GM18858 (cell line): ENCODE measurements at regions not wholly inside any gene's neighbourhood (a gene's known extent, or its start where the extent isn't known, plus 50 kb on each side); places are given as distances from the start of the nearest gene placed in this dataset.
"Not testable (repeated sequence)": the region's sequence is repeated elsewhere in the genome, so short reads cannot be mapped to it uniquely, and the experiment has no call there.

Source experiments
- ATAC-seq: cut with Tn5 transposase; IDR thresholded peaks from one replicate; pipeline ENCODE4 v1.9.1; 2021; ENCODE audit not compliant: unreplicated experiment

DNA sequence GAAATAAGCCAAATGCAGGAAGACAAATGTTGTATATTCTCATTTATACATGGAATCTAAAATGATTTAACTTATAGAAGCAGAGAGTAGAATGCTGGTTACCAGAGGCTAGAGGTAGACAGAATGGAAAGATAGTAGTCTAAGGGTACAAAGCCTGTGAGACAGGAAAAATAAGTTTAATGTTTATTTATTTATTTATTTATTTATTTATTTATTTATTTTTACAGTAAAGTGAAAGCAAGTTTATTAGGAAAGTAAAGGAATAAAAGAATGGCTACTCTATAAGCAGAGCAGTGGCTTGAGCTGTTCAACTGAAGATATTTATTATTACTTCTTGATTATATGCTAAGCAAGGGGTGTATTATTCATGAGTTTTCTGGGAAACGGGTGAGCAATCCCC lies 203.2 kb downstream of the LAS1L start:
- ATAC-seq = no peak

DNA sequence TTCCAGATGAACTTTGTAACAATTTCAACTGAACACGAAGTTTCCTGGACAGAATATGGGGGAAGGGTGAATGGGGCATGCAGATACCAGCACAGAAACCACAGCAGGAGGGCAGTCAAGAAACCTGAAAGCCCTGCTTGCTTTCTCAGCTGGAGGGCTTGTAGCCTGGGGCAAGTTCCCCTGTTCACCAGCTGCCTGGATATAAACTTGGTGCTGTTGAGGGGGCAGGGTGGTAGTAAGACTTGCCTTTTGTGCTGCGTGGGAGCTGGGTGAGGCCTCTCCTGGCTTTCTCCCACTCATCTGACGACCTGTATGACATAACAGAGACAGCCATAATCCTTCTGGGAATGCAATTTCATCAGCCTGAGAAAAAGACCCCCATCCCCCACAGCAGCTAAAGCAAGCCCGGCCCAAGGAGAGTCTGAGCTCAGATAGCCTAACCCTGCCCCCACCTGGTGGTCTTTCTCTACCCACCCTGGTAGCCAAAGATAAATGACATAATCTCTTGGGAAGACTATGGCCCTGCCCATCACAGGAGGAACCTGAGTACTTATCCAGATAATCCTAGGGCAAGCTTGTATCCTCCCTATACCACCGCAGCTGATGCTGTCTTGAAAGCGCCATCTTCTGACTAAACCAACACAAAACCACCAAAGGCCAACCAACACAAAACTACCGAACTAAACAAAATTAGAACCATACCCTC lies 234.3 kb downstream of the LAS1L start:
- no peak for ATAC-seq

DNA sequence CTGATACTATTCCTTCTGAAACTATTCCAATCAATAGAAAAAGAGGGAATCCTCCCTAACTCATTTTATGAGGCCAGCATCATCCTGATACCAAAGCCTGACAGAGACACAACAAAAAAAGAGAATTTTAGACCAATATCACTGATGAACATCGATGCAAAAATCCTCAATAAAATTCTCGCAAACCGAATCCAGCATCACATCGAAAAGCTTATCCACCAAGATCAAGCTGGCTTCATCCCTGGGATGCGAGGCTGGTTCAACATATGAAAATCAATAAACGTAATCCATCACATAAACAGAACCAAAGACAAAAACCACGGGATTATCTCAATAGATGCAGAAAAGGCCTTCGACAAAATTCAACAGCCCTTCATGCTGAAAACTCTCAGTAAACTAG lies 251.7 kb downstream of the LAS1L start:
- ATAC-seq = not testable (repeated sequence)

DNA sequence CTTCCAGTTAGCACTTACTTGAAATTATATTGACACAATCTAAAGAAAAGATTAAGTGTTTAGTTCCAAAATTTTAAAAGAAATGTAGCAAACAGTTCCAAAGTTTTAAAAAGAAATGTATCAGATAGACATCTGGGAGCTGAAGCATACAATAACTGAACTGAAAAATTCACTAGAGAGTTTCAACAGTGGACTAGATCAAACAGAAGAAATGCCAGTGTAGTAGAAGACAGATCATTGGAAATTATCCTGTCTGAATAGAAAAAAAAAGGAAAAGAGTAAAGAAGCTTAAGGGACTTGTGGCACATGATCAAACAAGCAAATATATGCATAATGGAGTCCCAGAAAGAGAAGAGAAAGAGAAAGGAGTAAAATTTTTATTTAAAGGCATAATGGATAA lies 261.4 kb downstream of the LAS1L start:
- no peak for ATAC-seq

DNA sequence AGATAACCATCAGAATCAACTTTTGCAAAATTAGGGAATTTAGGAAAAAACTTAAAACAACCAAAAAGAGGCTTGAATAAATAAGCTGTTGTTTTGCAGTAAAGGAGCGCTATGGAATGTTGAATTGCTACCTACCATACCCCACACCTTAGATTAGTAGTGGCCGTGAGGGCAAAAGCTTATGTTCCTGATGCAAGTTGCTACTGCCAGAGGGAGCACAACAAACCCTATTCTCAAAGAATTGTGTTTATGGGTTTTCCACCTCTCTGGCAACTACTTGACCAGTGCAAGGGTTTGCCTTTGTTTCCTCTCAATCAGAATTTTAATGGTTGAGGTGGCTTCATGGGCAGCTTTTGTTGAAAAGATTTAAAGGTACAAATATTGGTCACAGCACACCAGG lies 268.1 kb downstream of the LAS1L start:
- no peak for ATAC-seq

DNA sequence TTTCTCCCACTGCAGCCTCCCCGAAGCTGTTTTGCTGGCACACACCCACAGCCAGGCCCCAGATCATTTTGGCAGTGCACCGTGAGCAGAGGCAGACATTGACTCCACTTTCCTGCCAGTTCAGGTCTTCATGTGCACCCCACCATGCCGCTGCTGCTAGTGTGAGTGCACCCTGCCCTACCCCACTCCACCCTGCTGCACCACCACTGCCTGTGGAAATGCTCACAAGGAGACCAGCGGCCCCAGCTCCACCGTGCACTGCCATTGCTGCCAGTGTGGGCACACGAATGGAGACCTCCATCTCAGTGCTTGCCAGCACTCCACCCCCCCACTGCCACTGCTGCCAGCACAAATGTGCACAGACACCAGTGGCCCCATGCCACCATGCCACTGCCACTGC lies 277.6 kb upstream of the ZC4H2 start:
- ATAC-seq = no peak

DNA sequence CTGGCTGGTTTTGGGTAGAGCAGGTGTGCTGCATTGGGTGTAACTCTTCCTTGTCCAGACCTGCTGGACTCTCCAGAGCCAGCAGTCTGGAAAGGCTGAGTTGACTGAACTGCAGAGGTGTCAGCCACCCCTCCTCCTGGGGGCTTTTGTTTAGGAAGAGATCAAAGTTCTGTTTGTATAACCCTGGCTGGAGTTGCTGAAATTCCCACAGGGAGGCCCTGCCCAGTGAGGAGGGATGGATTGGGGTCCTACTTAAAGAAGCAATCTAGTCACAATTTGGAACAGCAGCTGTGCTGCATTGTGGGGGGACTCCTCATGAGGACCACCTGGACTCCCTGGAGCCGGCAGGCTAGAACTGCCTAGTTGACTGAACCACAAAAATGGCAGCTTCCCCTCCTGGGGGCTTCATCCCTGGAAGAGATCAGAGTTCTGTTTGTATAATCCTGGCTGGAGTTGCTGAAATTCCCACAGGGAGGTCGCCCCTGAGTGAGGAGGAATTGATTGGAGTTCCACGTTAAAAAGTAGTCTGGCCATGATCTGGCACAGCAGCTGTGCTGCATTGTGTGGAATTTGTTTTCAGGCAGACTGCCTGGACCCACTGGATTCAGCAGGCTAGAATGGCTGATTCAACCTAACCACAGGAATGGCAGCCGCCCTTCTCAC lies 264.9 kb upstream of the ZC4H2 start:
- ATAC-seq = no peak

DNA sequence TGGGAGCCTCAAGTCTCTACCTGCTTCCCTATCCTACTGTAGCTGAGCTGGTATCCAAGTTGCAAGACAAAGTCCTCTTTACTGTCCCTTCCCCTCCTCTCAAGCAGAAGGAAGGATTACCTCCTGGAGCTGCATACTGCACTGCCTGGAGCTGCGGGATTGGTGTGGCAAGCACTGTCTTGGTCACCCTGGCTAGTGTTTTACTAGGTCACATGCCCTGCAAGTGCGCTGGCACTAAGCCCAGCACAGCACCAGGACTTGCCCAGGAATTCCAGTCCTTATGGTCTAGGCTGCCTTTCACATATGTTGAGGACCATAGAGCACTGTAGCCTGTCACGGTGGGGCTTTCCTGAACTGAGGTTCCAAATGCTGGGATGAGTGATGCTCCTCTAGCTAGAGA lies 227.3 kb upstream of the ZC4H2 start:
- ATAC-seq = no peak

DNA sequence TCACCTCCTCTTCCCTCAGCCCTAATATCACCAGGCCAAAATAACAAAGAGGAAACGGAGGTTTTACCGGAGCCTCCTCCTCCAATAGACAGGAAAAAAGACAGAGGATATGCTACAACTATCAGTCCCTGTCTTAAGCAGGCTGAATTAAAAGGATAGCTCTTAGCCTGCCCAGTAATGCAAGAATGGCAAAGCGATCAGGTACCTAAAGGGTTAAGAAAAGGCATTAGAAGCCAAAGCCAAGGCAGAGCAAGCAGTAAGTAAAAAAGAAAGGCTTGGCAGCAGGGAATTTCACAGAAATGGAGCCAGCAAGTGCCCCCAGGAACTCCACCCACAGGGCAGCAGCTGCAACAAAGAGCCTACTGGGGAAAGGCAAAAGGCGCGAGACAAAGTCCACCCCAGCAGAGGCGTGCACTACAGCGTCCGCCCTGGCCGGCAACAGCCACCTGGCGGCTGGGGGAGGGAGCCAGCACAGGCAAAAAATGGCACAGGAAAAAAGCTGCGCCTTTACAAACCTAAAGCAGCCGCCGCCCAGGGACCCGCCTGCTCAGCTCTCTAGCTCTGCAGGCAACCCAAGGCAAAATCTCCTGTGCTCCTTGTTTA lies 220.6 kb upstream of the ZC4H2 start:
- no peak for ATAC-seq

DNA sequence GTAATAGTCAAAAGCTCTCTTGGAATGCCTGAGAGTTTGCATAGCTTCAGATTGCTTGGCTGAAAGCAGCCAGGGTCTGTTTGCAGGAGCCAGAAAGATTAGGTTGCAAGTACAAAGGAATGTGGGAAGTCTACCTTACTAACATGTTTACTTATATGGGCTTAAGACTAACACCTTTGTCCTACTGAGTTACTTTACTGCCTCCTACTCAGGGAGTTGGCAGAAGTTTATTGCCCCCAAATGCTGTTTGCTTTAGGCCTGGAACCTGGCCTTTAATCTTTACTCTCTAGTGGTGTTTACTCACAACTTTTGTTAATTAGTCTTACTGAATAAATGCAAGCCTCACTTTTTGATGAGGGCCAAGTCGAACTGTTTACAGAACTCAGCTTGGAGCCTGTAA lies 219.4 kb upstream of the ZC4H2 start:
- no peak for ATAC-seq

DNA sequence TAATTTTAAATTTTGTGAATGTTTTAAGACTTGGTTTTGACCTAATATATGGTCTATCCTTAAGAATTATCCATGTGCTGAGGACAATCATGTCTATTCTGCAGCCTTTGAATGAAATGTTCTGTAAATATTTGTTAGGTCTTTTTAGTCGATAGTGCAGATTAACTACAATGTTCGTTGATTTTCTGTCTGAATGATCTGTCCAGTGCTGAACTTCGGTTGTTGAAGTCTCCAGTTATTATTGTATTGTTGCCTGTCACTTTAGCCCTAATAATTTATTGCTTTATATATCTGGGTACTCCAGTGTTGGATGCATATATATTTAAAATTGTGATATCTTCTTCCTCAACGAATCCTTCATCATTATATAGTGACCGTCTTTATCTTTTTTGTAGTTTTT lies 218.3 kb upstream of the ZC4H2 start:
- no peak for ATAC-seq

DNA sequence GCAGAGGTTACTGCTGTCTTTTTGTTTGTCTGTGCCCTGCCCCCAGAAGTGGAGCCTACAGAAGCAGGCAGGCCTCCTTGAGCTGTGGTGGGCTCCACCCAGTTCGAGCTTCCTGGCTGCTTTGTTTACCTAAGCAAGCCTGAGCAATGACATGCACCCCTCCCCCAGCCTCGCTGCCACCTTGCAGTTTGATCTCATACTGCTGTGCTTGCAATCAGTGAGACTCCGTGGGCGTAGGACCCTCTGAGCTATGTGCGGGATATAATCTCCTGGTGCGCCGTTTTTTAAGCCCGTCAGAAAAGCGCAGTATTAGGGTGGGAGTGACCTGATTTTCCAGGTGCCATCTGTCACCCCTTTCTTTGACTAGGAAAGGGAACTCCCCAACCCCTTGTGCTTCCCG lies 187.1 kb upstream of the ZC4H2 start:
- not testable (repeated sequence) for ATAC-seq

DNA sequence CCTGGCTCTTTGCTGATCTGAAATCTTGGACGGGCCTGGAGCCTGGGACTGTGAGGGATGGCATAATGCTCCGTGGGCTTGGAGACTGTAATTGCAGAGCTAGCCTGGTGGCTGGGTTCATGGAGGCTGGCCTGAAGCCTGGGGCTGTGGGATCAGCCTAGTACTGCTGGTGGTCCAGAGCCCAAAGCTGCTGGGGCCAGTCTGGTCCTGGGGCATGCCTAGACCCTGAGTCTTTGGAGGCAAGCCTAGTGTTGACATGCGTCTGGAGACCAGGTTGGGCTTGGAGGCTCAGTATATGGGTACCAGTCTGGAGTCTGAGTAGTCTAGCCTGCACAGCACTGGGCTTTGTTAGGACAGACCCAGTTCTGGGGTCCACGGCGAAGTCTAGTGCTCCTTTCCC lies 172.0 kb upstream of the ZC4H2 start:
- no peak for ATAC-seq

DNA sequence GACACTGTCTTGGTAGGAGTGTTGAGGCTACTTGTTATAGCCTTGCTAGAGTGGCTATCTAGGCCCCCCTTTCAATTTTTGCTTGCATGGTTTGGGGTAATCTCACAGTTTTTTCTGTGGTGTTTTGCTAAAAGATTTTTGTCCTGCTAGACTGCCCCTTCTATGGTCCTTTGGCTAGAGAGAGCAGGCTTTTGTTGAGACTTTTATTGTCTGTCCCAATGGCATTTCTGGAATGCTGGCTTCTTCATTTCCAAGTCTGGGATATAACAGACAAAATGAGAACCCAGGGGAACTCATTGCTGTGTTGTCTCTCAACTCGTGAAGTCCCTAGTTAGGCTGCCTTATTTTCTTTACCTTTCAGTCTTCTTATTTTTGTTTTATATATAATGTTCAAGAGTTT lies 160.2 kb upstream of the ZC4H2 start:
- ATAC-seq = no peak

DNA sequence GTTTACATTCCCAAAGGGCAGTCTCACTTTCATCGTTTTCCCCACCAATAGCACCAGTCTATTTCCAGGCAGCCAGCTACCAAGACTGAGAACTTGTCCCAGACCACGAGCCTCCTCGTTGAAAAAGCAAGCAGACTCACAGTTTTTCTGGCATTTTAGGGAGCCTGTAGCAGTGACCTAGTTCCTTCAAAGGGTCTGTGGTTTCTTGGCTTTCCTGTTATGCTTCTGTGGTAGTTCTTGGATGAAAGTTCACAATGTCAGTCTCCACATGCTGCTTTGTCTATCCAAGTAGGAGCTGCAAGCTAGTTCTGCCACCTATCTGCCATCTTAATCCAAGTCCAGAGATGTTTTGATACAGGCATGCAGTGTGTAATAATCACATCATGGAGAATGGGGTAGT lies 151.6 kb upstream of the ZC4H2 start:
- ATAC-seq = no peak

DNA sequence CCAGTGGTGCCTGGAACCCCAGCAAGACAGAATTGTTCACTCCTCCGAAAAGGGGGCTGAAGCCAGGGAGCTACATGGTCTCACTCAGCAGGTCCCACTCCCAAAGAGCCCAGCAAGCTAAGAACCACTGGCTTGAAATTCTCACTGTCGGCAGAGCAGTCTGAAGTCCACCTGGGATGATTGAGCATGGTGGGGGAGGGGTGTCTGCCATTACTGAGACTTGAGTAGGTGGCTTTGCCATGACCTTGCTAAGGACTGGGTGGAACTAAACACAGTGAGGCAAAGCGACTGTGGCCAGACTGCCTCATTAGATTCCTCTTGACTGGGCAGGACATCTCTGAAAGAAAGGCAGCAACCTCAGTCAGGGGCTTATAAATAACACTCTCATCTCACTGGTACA lies 122.6 kb upstream of the ZC4H2 start:
- no peak for ATAC-seq

DNA sequence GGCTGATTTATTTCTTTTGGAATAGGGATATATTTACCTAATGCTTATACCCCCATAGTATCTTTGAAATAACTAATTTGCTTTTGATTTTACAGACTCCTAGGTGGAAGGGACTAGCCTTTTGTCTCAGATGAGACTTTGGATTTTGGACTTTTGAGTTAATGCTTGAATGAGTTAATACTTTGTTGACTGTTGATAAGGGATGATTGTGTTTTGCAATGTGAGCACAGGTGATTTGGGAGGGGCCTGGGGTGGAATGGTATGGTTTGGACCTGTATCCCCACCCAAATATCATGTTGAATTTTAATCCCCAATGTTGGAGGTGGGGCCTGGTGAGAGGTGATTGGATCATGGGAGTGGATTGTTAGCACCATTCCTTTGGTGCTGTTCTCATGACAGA lies 117.4 kb upstream of the ZC4H2 start:
- no peak for ATAC-seq

DNA sequence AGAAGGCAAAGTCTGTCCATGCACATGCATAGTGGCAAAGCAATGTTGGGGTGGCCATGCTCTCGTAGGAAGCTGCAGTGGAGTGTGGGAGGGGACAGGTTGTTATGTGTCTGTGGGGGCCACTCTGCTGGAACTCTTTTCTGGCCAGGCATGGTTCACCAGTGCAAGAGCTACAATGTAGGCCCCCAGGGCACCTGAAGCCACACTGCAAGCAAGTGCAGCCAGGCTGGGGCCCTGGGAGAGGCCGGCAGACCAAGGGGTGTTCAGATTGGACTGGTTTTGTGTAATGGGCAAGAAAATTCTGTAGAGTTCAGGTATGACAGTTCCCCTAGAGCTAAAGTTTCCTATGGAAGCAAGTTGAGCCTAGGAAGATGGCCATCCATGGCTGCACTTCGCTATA lies 97.0 kb upstream of the ZC4H2 start:
- no peak for ATAC-seq

DNA sequence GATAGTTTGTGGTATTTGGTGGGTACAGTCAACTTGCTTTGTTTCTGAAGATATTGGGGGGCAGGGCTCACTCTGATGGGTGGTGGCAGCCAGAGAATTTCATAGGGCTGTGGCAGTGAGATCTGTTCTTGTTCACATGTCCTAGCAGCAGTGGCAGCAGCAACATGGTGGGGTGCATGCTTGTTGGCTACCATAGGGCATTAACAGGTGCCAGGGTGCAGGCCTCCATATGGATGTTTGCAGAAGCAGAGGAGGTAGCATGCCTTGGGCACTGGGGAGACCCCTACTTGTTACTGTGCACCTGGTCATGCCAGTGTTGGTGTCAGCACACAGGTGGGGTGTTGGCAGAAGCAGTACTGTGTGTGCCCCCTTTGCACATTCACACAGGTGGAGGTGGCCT lies 96.3 kb upstream of the ZC4H2 start:
- ATAC-seq = no peak

DNA sequence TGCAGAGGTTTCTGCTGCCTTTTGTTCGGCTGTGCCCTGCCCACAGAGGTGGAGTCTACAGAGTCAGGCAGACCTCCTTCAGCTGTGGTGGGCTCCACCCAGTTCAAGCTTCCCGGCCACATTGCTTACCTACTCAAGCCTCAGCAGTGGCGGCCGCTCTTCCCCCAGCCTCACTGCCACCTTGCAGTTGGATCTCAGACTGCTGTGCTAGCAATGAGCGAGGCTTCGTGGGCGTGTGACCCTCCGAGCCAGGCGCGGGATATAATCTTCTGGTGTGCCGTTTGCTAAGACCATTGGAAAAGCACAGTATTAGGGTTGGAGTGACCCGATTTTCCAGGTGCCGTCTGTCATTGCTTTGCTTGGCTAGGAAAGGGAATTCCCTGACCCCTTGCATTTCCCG lies 82.4 kb upstream of the ZC4H2 start:
- ATAC-seq = not testable (repeated sequence)

DNA sequence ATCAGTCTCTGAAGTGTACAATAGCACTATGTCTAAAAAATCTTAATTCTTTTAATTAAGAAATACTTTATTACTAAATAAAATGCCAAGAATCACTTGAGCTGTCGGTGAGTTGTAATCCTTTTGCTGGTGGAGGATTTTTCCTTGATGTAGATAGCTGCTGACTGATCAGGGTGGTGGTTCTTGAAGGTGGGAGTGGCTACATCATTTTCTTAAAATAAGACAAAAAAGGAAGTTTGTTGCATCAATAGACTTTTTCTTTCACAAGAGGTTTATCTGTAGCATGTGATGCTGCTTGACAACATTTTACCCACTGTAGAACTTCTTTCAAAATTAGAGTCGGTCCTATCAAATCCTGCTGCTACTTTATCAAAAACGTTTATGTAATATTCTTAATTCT lies 68.8 kb upstream of the ZC4H2 start:
- ATAC-seq = no peak

DNA sequence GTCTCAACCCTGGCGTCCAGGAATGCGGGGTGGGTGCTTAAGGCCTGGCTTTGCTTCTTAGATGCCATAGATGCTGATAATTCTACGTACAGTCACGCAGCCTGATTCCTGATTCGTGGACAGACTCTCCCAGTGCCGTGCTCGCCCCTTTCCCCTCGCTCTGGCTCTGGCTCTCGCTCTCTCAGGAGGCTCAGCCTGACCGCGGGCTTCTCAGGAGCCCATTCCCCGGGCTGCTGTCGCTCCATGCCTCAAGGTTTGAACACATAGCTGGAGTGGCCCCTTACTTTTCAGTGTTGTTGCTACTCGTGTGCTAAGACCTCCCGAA lies 59.2 kb upstream of the ZC4H2 start:
- ATAC-seq = peak; percentile 24
